Nephron (organoid): ENCODE measurements at regions not wholly inside any gene's neighbourhood (a gene's known extent, or its start where the extent isn't known, plus 50 kb on each side); places are given as distances from the start of the nearest gene placed in this dataset.

Source experiments
- H3K27ac Mint-ChIP-seq, 3 experiments: 2 replicates each; pipeline ENCODE4 v1.8.0; 2020; ENCODE audit warnings: mixed read lengths in 3 of 3, mild to moderate bottlenecking in 2 of 3, moderate library complexity in 1 of 3
- H3K27me3 Mint-ChIP-seq: 2 replicates; pipeline ENCODE4 v1.8.0; 2021; ENCODE audit warnings: low read depth, mild to moderate bottlenecking, moderate library complexity, mixed read lengths
- H3K36me3 Mint-ChIP-seq: 2 replicates; pipeline ENCODE4 v1.8.0; 2020; ENCODE audit warnings: low read depth, mixed read lengths
- H3K4me1 Mint-ChIP-seq: 2 replicates; pipeline ENCODE4 v1.8.0; 2020; ENCODE audit warnings: mixed read lengths
- H3K4me3 Mint-ChIP-seq, 3 experiments: 2 replicates each; pipeline ENCODE4 v1.8.0; 2020; ENCODE audit warnings: mild to moderate bottlenecking in 3 of 3, mixed read lengths in 3 of 3, moderate library complexity in 2 of 3
- H3K9me3 Mint-ChIP-seq: 2 replicates; pipeline ENCODE4 v1.8.0; 2020; ENCODE audit warnings: mixed read lengths
- CTCF ChIP-seq, 3 experiments: fragments of 200-600 bp; sonication (generic); IDR thresholded peaks; one replicate each; pipeline ENCODE4 v1.5.0; 2021; ENCODE audit warnings: antibody characterized with exemption in 3 of 3; ENCODE audit not compliant: unreplicated experiment in 3 of 3

- Mint-ChIP-seq H3K36me3 (no peaks in the 10 kb centered on the region), H3K4me1 (no peaks in the 10 kb centered on the region), H3K4me3 (no peak overlapping the region), H3K9me3 (peaks cover 2% of the 10 kb centered on the region), H3K27ac (no peak overlapping the region), H3K27me3 (peaks cover 43% of the 10 kb centered on the region)
- no peak for TF ChIP-seq CTCF (IDR thresholded peaks at IDR 0.05; ENCODE audit: unreplicated experiment in 3 of 3)
Measured at GRCh38 chr10:130720235-130720634, 584.0 kb downstream of the GLRX3 start.

- H3K27ac Mint-ChIP-seq: no peak overlapping the region
- H3K27me3 Mint-ChIP-seq: peaks cover 31% of the 10 kb centered on the region
- TF ChIP-seq CTCF (IDR thresholded peaks at IDR 0.05; ENCODE audit: unreplicated experiment in 3 of 3): no peak
- H3K9me3 Mint-ChIP-seq: peaks cover 2% of the 10 kb centered on the region
- no peak overlapping the region for H3K4me3 Mint-ChIP-seq
- no peaks in the 10 kb centered on the region for H3K36me3 Mint-ChIP-seq
- H3K4me1 Mint-ChIP-seq: no peaks in the 10 kb centered on the region
Measured at GRCh38 chr10:130721971-130722370, 585.8 kb downstream of the GLRX3 start.

GRCh38 chr10:130723704-130724103 lies 587.5 kb downstream of the GLRX3 start:
- no peak for TF ChIP-seq CTCF (IDR thresholded peaks at IDR 0.05; ENCODE audit: unreplicated experiment in 3 of 3)
- H3K27me3 Mint-ChIP-seq: peaks cover 39% of the 10 kb centered on the region
- H3K4me1 Mint-ChIP-seq: no peaks in the 10 kb centered on the region
- no peaks in the 10 kb centered on the region for H3K9me3 Mint-ChIP-seq
- no peak overlapping the region for H3K4me3 Mint-ChIP-seq
- no peaks in the 10 kb centered on the region for H3K36me3 Mint-ChIP-seq
- H3K27ac Mint-ChIP-seq: no peak overlapping the region

- peaks cover 42% of the 10 kb centered on the region for H3K27me3 Mint-ChIP-seq
- H3K4me3 Mint-ChIP-seq: no peak overlapping the region
- no peaks in the 10 kb centered on the region for H3K9me3 Mint-ChIP-seq
- no peaks in the 10 kb centered on the region for H3K36me3 Mint-ChIP-seq
- no peak for TF ChIP-seq CTCF (IDR thresholded peaks at IDR 0.05; ENCODE audit: unreplicated experiment in 3 of 3)
- no peaks in the 10 kb centered on the region for H3K4me1 Mint-ChIP-seq
- no peak overlapping the region for H3K27ac Mint-ChIP-seq
Measured at GRCh38 chr10:130725474-130725970, 586.0 kb downstream of the TCERG1L start.

GRCh38 chr10:130726996-130727725 lies 584.4 kb downstream of the TCERG1L start:
- H3K36me3 Mint-ChIP-seq: no peaks in the 10 kb centered on the region
- no peaks in the 10 kb centered on the region for H3K4me1 Mint-ChIP-seq
- TF ChIP-seq CTCF (IDR thresholded peaks at IDR 0.05; ENCODE audit: unreplicated experiment in 3 of 3): no peak
- peaks cover 44% of the 10 kb centered on the region for H3K27me3 Mint-ChIP-seq
- no peak overlapping the region for H3K4me3 Mint-ChIP-seq
- H3K27ac Mint-ChIP-seq: no peak overlapping the region
- H3K9me3 Mint-ChIP-seq: no peaks in the 10 kb centered on the region
